ELR (cell line): ENCODE measurements at regions not wholly inside any gene's neighbourhood (a gene's known extent, or its start where the extent isn't known, plus 50 kb on each side); places are given as distances from the start of the nearest gene placed in this dataset.
"Not testable (repeated sequence)": the region's sequence is repeated elsewhere in the genome, so short reads cannot be mapped to it uniquely, and the experiment has no call there.

Source experiments
- DNase-seq: peaks from one replicate; pipeline ENCODE4 v3.0.0-alpha.2; 2015; ENCODE audit warnings: low read depth

DNA sequence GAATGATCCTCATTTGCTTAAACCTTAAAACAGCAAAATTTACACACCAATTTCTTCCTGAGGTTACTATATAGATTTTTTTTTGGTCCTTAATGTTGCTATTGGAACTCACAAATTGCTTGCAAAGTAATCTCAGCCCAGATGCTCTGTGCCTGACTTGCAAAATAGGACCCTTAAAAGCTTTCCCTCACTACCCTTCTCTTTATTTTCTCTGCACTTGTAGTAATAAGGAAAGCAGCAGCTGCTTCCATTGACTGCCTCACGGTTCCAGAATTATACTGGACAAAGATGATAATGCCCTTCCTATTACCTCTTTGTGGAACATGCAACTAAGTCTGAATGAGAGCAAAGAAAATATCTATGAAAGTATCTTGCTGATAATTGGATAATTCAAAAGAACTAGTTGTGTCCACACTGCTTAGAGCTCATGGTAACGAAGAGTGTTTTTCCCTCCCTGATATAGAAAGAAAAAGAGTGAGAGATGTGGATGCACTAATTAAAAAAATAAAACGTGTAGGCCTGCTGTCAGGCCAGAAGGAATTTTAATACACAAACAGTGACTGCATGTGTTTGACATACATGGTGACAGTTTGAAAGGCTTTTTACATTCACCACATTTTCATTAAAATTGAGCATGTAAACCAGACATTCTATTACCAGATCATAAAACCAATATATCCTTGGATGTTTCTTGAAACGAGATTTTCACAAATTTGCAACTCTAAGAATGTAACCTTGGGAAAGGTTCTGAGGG lies 783.1 kb downstream of the GBE1 start:
- no peak for DNase-seq

DNA sequence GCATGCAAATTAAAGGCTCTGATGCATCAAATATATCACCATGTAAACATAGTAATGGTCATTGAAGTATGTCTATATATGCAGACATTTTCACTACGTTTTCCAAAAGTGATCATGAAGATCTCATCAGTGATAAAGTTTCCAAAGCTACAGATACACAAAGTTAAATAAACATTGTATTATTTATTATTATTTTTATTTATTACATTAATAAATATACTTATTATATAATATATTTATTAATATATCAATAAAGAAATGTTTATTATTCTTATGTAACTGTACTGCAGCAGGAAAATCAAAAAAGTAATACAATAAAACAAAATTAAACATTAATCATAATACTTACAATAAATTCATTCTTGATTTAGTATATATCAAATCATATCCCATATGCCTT lies 791.2 kb downstream of the GBE1 start:
- DNase-seq: no peak

- DNase-seq: no peak
These were observed 831.9 kb downstream of the GBE1 start for GRCh38 chr3:80929576-80929975.

DNA sequence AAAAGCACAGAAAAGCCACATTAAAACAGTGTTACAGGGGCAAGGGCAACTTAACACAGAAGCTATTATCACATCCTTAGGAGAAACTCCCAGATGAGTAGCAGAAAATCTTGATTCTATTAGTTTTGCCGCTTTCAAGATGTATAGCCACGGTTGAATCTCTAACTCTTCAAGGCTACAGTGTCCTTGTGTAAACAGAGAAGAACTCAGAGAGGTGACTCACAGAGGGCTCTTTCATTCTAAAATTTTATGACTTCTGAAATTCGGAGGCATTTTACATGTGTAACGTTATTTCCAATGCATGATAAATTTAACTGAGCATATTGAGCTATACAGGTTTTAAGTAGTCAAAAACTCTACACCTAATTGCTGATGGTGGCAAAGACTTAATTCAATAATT lies 846.6 kb downstream of the GBE1 start:
- DNase-seq: peak; percentile 3

DNA sequence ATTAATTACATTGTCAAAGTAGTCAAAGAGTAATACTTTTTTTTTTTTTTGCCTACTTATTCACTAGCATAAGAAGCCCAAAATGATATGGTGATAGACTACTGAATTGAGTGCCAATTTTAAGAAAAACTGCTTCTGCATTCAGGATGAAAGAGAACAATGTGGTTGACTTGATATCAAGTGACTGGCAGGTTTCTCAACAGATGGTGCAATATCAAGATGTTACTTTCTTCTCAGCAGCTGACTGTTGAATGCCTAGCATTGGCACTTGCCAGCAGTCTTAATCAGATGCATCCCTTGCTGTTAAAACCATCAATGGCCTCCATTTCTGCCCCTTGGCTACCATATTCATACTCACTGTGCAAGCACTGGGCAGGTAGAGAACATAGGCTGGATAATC lies 863.2 kb downstream of the GBE1 start:
- no peak for DNase-seq

DNA sequence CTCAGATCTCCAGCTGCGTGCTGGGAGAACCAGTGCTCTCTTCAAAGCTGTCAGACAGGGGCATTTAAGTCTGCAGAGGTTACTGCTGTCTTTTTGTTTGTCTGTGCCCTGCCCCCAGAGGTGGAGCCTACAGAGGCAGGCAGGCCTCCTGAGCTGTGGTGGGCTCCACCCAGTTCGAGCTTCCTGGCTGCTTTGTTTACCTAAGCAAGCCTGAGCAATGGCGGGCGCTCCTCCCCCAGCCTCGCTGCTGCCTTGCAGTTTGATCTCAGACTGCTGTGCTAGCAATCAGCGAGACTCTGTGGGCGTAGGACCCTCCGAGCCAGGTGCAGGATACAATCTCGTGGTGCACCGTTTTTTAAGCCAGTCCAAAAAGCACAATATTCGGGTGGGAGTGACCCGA lies 864.4 kb downstream of the GBE1 start:
- DNase-seq: not testable (repeated sequence)

GRCh38 chr3:80890571-80890970 lies 870.9 kb downstream of the GBE1 start:
- no peak for DNase-seq

DNA sequence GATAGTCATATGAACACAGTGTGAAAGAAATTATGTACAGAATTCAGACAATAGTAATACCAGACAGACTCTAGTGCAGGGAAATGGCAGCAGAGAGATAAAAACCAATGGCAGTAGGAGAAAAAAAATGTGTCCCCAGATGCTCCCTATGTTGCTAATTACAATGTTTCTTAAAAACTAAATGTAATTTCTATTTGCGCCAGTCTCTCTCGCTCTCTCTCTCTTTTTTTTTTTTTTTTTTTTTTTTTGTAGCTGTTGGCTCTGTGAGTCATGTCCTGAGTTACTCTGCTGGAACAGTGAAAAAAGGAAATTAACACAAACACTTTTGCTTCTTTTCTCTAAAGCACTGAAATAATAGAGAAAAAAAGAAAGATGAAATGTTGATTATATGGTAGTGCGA lies 871.9 kb downstream of the GBE1 start:
- peak; percentile 7 for DNase-seq

DNA sequence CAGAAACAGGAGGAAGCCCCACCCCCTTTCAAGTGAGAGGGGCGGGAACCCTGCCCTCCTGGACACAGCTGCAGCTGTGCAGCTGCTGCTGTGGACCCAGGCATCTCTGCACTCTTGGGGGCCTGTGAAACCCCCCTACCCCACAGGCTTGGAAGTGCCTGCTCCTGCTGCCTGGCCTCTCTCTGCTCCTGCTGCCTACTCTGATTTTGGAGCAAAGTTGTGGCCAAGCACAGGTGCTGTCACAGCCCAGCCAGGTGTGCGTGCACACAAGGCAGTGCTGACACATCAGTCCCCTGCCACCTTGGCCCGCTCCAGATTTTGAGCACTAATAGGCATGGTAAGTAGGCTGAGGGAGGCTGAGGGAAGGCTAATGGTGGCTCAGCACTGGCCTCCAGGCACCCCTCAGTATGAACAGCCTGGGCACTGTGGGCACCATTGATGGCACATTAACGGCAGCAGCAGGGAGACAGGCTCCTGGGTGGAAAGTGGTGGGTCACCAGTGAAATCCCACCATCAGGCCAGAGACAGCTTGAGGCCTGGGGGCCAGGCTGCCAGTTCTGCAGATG lies 890.9 kb downstream of the GBE1 start:
- no peak for DNase-seq

DNA sequence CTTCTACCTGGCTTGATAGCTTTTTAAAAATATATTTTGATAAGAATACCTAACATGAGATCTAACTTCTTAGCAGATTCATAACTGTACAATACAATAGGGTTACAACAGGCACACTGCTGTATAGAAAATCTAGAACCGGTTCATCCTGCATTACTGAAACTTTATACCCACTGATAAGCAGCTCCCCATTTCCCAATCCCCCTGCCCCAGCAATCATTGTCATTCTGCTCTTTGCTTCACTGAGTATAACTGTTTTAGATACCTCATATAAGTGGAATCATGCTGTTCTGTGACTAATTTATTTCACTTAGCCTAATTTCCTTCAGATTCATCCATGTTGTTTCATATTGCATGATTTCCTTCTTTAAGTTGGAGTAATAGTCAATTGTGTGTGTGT lies 906.0 kb downstream of the GBE1 start:
- no peak for DNase-seq

GRCh38 chr3:80836395-80836794 lies 925.0 kb downstream of the GBE1 start:
- DNase-seq: no peak

GRCh38 chr3:80807577-80807976 lies 953.9 kb downstream of the GBE1 start:
- no peak for DNase-seq

GRCh38 chr3:80806673-80807072 lies 954.8 kb downstream of the GBE1 start:
- no peak for DNase-seq

GRCh38 chr3:80788914-80789313 lies 972.5 kb downstream of the GBE1 start:
- no peak for DNase-seq

GRCh38 chr3:80785875-80786274 lies 975.6 kb downstream of the GBE1 start:
- DNase-seq: no peak

DNA sequence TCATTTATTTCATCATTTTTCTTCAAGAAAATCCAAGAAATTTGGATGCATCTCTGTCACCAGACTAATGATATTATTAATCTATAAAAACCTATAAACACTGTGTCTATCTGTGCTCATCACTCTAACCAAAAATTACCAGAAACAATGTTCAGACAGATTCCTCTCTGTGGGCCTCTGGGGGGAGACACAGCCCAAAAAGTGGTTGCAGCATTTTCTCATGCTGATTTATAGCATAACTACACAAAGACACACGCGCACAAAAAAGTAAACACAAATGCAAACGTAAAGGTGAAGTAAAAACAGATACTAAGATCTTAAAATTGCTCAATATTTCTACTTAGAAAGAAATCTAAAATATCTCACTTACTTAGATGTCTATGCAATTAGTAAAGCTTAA lies 976.0 kb downstream of the GBE1 start:
- DNase-seq: peak; percentile 45

DNA sequence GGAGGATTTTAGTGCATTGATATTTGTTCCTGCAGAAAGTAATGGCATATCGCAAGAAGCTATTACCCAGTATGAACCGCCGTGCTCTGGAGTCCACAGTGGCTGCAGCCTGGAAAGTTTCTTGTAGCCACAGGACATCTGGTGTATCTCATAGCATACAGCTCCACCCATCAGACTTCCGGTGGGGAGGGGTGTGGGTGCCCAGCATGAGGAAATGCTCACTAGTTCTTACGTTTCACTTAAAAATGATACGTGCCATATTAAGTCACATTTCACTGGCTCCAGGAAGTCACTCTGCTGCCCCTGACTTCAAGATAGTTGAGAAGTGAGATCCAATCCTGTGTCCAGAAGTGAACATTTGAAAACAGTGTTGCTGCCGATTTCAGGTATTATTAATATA lies 990.4 kb downstream of the GBE1 start:
- DNase-seq: peak; percentile 50

DNA sequence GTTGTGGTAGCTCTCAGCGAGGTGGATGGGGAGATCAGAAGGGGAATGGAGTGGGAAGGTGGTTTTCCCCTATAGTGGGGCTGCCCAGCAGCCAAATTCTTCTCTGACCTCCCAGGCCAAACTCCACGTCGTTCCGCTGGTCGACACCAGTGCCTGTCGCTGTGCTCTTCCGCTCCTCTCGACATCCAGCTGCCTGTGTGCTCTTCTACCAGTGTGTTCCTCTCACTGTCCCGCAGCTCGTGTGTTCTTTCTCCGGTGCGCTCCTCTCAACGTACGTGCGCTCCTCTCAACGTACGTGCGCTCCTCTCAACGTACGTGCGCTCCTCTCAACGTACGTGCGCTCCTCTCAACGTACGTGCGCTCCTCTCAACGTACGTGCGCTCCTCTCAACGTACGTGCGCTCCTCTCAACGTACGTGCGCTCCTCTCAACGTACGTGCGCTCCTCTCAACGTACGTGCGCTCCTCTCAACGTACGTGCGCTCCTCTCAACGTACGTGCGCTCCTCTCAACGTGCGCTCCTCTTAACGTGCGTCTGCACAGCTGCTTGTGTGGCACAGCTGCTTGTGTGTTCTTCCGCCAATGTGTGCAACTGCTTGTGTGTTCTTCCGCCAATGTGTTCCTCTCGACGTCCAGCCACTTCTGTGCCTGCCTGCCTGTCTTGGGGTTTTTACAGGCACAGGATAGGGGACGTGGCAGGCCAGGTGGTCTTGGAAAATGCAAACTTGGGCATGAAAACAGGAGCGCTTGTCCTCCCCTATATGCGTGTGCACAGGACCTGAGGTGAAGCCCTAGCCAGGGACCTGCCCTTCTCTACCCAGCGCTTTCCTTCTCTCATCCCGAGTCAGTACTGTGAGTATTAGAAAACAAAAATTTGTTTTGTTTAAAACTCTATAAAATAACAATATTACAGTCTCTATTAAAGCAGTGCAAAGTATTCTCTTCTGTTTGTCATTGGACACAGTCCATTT lies 991.1 kb downstream of the GBE1 start:
- DNase-seq: no peak

GRCh38 chr3:80769683-80770082 lies 991.8 kb downstream of the GBE1 start:
- no peak for DNase-seq

GRCh38 chr3:80767604-80768003 lies 993.8 kb downstream of the GBE1 start:
- DNase-seq: peak; percentile 25

DNA sequence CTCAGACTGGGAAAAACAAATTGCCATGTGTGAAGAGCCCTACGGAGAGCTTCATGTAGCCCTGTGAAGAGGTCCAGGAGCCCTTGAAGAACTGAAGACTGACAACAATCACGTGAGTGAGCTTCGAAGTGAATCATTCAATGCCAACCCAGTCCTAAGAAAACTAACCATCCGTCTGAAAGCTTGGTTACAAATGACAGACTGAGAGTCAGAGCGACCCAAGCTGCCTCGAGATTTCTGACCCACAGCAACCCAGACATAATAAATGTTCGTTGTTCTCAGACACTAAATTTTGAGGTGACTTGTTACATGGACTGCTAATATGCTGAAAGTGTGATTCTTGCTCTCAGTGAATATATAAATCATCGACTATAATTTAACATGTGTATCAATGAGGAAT lies 987.2 kb upstream of the ROBO1 start:
- DNase-seq: no peak

DNA sequence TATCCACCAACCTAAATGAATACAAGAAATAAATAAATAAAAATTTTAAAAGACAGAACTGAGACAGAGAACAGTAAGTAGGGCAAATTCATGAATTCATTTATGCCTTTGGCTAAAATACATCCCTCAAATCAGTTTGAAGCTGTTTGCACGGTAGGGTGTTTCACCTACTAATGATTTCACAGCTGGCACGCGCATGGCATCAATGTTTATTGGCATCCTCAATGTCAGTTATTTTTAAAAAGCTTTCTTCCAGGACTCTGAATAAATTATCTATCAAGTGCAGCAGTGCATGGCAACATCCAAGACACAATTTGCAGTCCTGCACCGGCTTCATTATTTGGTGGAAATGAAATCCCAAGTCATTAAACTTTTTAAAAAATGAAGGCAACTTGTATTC lies 985.2 kb upstream of the ROBO1 start:
- no peak for DNase-seq

DNA sequence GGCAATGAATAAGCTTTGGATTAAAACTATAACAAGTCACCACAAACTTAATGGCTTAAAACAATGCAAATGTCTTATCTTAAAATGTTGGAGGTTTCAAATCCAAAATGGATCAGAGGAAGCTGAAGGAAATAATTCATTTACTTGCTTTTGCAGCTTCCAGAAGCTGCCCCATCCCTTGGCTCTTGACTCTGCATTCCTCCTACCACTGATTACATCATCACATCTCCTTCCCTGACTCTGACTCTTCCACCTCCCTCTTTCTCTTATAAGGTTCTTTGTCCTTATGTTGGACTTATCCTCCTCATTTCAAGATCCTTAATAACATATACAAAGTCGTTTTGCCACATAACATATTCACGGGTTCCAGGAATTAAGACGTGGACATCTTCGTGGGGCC lies 982.8 kb upstream of the ROBO1 start:
- no peak for DNase-seq
